ENCODE measurements at regions not wholly inside any gene's neighbourhood (a gene's known extent, or its start where the extent isn't known, plus 50 kb on each side); places are given as distances from the start of the nearest gene placed in this dataset.

- no peak for ATAC-seq
- Histone ChIP-seq H3K27me3 (ENCODE audit: control insufficient read depth in 1 of 2, insufficient read depth in 2 of 2, low read length in 2 of 2) (no peaks in the 10 kb centered on the region), H3K36me3 (replicated peaks in 1 of 2; ENCODE audit: control insufficient read depth in 1 of 2, insufficient read depth in 2 of 2, low read length in 2 of 2) (no peaks in the 10 kb centered on the region), H3K27ac (ENCODE audit: extremely low read length, insufficient read depth, low read length) (no peak overlapping the region), H3K4me3 (replicated peaks in 1 of 3; ENCODE audit: insufficient read depth in 1 of 3, low read depth in 2 of 3, low read length in 3 of 3) (no peak overlapping the region), H3K9ac (ENCODE audit: insufficient read depth, low read depth, low read length) (no peak overlapping the region), H3K4me2 (ENCODE audit: low read depth, low read length) (no peak overlapping the region), H3K4me1 (ENCODE audit: insufficient read depth, low read length) (no peaks in the 10 kb centered on the region), H3K79me2 (ENCODE audit: insufficient read depth, low read length) (no peaks in the 10 kb centered on the region), H4K20me1 (ENCODE audit: insufficient read depth, low read length) (no peaks in the 10 kb centered on the region), H2AFZ (ENCODE audit: low read length) (no peak overlapping the region), H3K9me3 (ENCODE audit: low read length) (no peaks in the 10 kb centered on the region)
- WGBS (ENCODE audit: low lambda C conversion rate) = 2% methylated on average over 2 of the region's 4 CpGs
- in situ Hi-C loops (cut with HindIII; ENCODE audit: extremely low pct_ligation_motif_present, low pct_unique_long_range_greater_than_20kb) = no loop called here
- DNase-seq (ENCODE audit: low spot score) = no peak
- intact Hi-C loops (cut with micrococcal nuclease; ENCODE audit: unreplicated experiment) = no loop called here
- ChIA-PET POLR2A (no interaction called here), CTCF (ENCODE audit: low intra/inter-chr PET ratio, low total read pairs) (no interaction called here)
- FAIRE-seq = no peak
- no TSS peak for BruUV-seq (replicated peaks)
- no peak for TF ChIP-seq FUBP1 (CRISPR knock-in tag; IDR thresholded peaks at IDR 0.05; ENCODE audit: borderline replicate concordance)
- TF ChIP-seq ZNF207 (IDR thresholded peaks at IDR 0.05; ENCODE audit: borderline replicate concordance) = no peak
- no peak for TF ChIP-seq PTBP1 (IDR thresholded peaks at IDR 0.05; ENCODE audit: low read depth, low read length, poor library complexity, severe bottlenecking)
- TF ChIP-seq TBX2 (CRISPR knock-in tag; IDR thresholded peaks at IDR 0.05; ENCODE audit: borderline replicate concordance) = no peak
- no peak for TF ChIP-seq ADNP (CRISPR knock-in tag; IDR thresholded peaks at IDR 0.05)
- TF ChIP-seq RORA (CRISPR knock-in tag; IDR thresholded peaks at IDR 0.05) = no peak
- TF ChIP-seq HNRNPK (IDR thresholded peaks at IDR 0.05; ENCODE audit: low read depth, low read length, poor library complexity, severe bottlenecking) = no peak
- no peak for TF ChIP-seq ZKSCAN5 (CRISPR knock-in tag; IDR thresholded peaks at IDR 0.05)
- TF ChIP-seq KDM5B (CRISPR knock-in tag; IDR thresholded peaks at IDR 0.05; ENCODE audit: borderline replicate concordance) = no peak
- TF ChIP-seq ZNF563 (CRISPR knock-in tag; IDR thresholded peaks at IDR 0.05) = no peak
- TF ChIP-seq ONECUT2 (CRISPR knock-in tag; IDR thresholded peaks at IDR 0.05) = no peak
- TF ChIP-seq BHLHE40 (IDR thresholded peaks at IDR 0.05; ENCODE audit: low read length) = no peak
- no peak for TF ChIP-seq DR1 (CRISPR knock-in tag; IDR thresholded peaks at IDR 0.05)
- TF ChIP-seq REPIN1 (CRISPR knock-in tag; IDR thresholded peaks at IDR 0.05; ENCODE audit: borderline replicate concordance, low read depth) = no peak
- no peak for TF ChIP-seq TSC22D2 (CRISPR knock-in tag; IDR thresholded peaks at IDR 0.05; ENCODE audit: borderline replicate concordance)
Measured at GRCh38 chr9:80995759-80996158, 693.6 kb downstream of the TLE1 start.
